Astrocyte (in vitro differentiated cells and primary cell): ENCODE measurements at regions not wholly inside any gene's neighbourhood (a gene's known extent, or its start where the extent isn't known, plus 50 kb on each side); places are given as distances from the start of the nearest gene placed in this dataset.

Experiments
- CTCF ChIP-seq: IDR thresholded peaks from 2 replicates; pipeline ENCODE4 v1.5.1; 2011; ENCODE audit warnings: low read depth, mild to moderate bottlenecking, inconsistent platforms, low read length, moderate library complexity; ENCODE audit not compliant: insufficient read depth
- EZH2 ChIP-seq: IDR thresholded peaks from 2 replicates; pipeline ENCODE4 v1.6.1; 2012; ENCODE audit warnings: mild to moderate bottlenecking, low read length, inconsistent platforms; ENCODE audit not compliant: insufficient read depth

GRCh38 chr6:6801005-6801335 lies 212.4 kb downstream of the LY86 start:
- TF ChIP-seq CTCF (no peak), EZH2 (no peak)
